OCI-LY7 (cell line): ENCODE measurements at regions not wholly inside any gene's neighbourhood (a gene's known extent, or its start where the extent isn't known, plus 50 kb on each side); places are given as distances from the start of the nearest gene placed in this dataset.

Experiments used
- BruUV-seq: library from RNA; stranded (reverse); fragments of 400-500 nt; replicated peaks from 2 replicates; lab custom pipeline; 2021; lab: Mats Ljungman, UMichigan
- CTCF ChIA-PET: fragments of 300-600 bp; sonication (Branson Sonifier 250); formaldehyde crosslinking; loops from one replicate; lab custom pipeline; 2022; ENCODE audit warnings: antibody characterized with exemption; ENCODE audit not compliant: unreplicated experiment; lab: Charles Lee
- POLR2A ChIA-PET: fragments of 300-600 bp; sonication (Branson Sonifier 250); formaldehyde crosslinking; loops from one replicate; lab custom pipeline; 2022; ENCODE audit warnings: antibody characterized with exemption; lab: Charles Lee
- DNase-seq: peaks from one replicate; pipeline ENCODE4 v3.0.0-alpha.2; 2015; ENCODE audit warnings: low spot score
- H2AFZ ChIP-seq: fragments of 200-600 bp; sonication (generic), shearing (Covaris generic); 2 replicates; pipeline ENCODE4 v1.6.1; 2014; ENCODE audit warnings: mild to moderate bottlenecking, antibody characterized with exemption, low read length, moderate library complexity
- H3K27ac ChIP-seq: fragments of 200-600 bp; sonication (generic); 2 replicates; pipeline ENCODE4 v1.5.1; 2014; ENCODE audit warnings: mixed run types, low read depth, mild to moderate bottlenecking, moderate library complexity, low read length, inconsistent platforms; ENCODE audit not compliant: poor library complexity, severe bottlenecking
- H3K36me3 ChIP-seq: fragments of 200-600 bp; sonication (generic); 2 replicates; pipeline ENCODE4 v1.6.1; 2014; ENCODE audit warnings: mild to moderate bottlenecking, antibody characterized with exemption, low read length, moderate library complexity, mixed read lengths; ENCODE audit not compliant: insufficient read depth
- H3K4me1 ChIP-seq: fragments of 200-600 bp; sonication (generic); 2 replicates; pipeline ENCODE4 v1.5.1; 2014; ENCODE audit warnings: mild to moderate bottlenecking, low read length; ENCODE audit not compliant: insufficient read depth, poor library complexity, severe bottlenecking
- H3K4me2 ChIP-seq: fragments of 200-600 bp; sonication (generic); 2 replicates; pipeline ENCODE4 v1.6.1; 2014; ENCODE audit warnings: mild to moderate bottlenecking, low read length
- H3K4me3 ChIP-seq: fragments of 200-600 bp; sonication (generic); 2 replicates; pipeline ENCODE4 v1.5.1; 2014; ENCODE audit warnings: mild to moderate bottlenecking, low read depth, low read length; ENCODE audit not compliant: poor library complexity, severe bottlenecking
- H3K79me2 ChIP-seq: fragments of 200-600 bp; sonication (generic); 2 replicates; pipeline ENCODE4 v1.6.1; 2016; ENCODE audit warnings: low read depth, mild to moderate bottlenecking, low read length, moderate library complexity, mixed read lengths; ENCODE audit not compliant: insufficient read depth
- H3K9me2 ChIP-seq: fragments of 200-600 bp; sonication (generic); 2 replicates; pipeline ENCODE4 v1.6.1; 2016; ENCODE audit warnings: mild to moderate bottlenecking, low read length, mixed read lengths; ENCODE audit not compliant: insufficient read depth
- H3K9me3 ChIP-seq: fragments of 200-600 bp; sonication (generic); 2 replicates; pipeline ENCODE4 v1.6.1; 2014; ENCODE audit warnings: mild to moderate bottlenecking, mixed run types, low read length, mixed read lengths
- H4K20me1 ChIP-seq: fragments of 200-600 bp; sonication (generic); 2 replicates; pipeline ENCODE4 v1.6.1; 2014; ENCODE audit warnings: mild to moderate bottlenecking, antibody characterized with exemption, low read length, moderate library complexity, mixed read lengths; ENCODE audit not compliant: insufficient read depth
- CTCF ChIP-seq: fragments of 200-600 bp; sonication (generic); conservative IDR thresholded peaks from 2 replicates; pipeline ENCODE4 v1.5.1; 2014; ENCODE audit warnings: mild to moderate bottlenecking, antibody characterized with exemption, low read length, moderate library complexity, mixed read lengths
- EZH2phosphoT487 ChIP-seq: fragments of 200-600 bp; sonication (generic); IDR thresholded peaks from 2 replicates; pipeline ENCODE4 v1.6.1; 2018; ENCODE audit warnings: low read depth, borderline replicate concordance, mild to moderate bottlenecking, mixed run types, antibody characterized with exemption, low read length, moderate library complexity, mixed read lengths
- intact Hi-C: fragments of 100-400 bp; cut with micrococcal nuclease; formaldehyde crosslinking; loops from one replicate; pipeline ENCODE4 v1.10.0; 2022; ENCODE audit not compliant: unreplicated experiment

GRCh38 chr5:34545164-34545563 is 111.0 kb upstream of the RAI14 start:
- ChIA-PET CTCF (no interaction called here), POLR2A (no interaction called here)
- TF ChIP-seq CTCF: no peak
- TF ChIP-seq EZH2phosphoT487: no peak
- no peak overlapping the region for H3K4me3 ChIP-seq
- no peak overlapping the region for H2AFZ ChIP-seq
- no peaks in the 10 kb centered on the region for H3K4me1 ChIP-seq
- no peak for DNase-seq
- H3K9me3 ChIP-seq: peaks cover 7% of the 10 kb centered on the region; the same call in 1 of the 2 replicates
- BruUV-seq: no TSS peak
- no peaks in the 10 kb centered on the region for H3K9me2 ChIP-seq
- H3K4me2 ChIP-seq: no peak overlapping the region
- H4K20me1 ChIP-seq: no peaks in the 10 kb centered on the region
- H3K79me2 ChIP-seq: no peaks in the 10 kb centered on the region
- no peaks in the 10 kb centered on the region for H3K36me3 ChIP-seq
- no peak overlapping the region for H3K27ac ChIP-seq
- intact Hi-C loops: no loop called here

GRCh38 chr5:34545626-34546025 is 110.5 kb upstream of the RAI14 start:
- H3K9me3 ChIP-seq: peaks cover 7% of the 10 kb centered on the region; the same call in 1 of the 2 replicates
- no peaks in the 10 kb centered on the region for H3K79me2 ChIP-seq
- no peak overlapping the region for H3K27ac ChIP-seq
- H2AFZ ChIP-seq: no peak overlapping the region
- H3K9me2 ChIP-seq: no peaks in the 10 kb centered on the region
- H3K4me2 ChIP-seq: no peak overlapping the region
- CTCF ChIA-PET: no interaction called here
- TF ChIP-seq CTCF (no peak), EZH2phosphoT487 (no peak)
- no peaks in the 10 kb centered on the region for H3K36me3 ChIP-seq
- no peak for DNase-seq
- POLR2A ChIA-PET: no interaction called here
- intact Hi-C loops: no loop called here
- H3K4me1 ChIP-seq: no peaks in the 10 kb centered on the region
- H3K4me3 ChIP-seq: no peak overlapping the region
- H4K20me1 ChIP-seq: no peaks in the 10 kb centered on the region
- no TSS peak for BruUV-seq

- Histone ChIP-seq H4K20me1 (no peaks in the 10 kb centered on the region), H2AFZ (no peak overlapping the region), H3K9me2 (no peaks in the 10 kb centered on the region), H3K36me3 (no peaks in the 10 kb centered on the region), H3K4me2 (no peak overlapping the region), H3K27ac (no peak overlapping the region), H3K4me1 (no peaks in the 10 kb centered on the region), H3K4me3 (no peak overlapping the region), H3K9me3 (peaks cover 7% of the 10 kb centered on the region; the same call in 1 of the 2 replicates), H3K79me2 (no peaks in the 10 kb centered on the region)
- no TSS peak for BruUV-seq
- intact Hi-C loops: no loop called here
- POLR2A ChIA-PET: no interaction called here
- CTCF ChIA-PET: no interaction called here
- TF ChIP-seq CTCF (no peak), EZH2phosphoT487 (no peak)
- no peak for DNase-seq
Measured at GRCh38 chr5:34547300-34548085, 108.6 kb upstream of the RAI14 start.
